Mucosa of descending colon (tissue), 3 donors: ENCODE measurements at regions not wholly inside any gene's neighbourhood (a gene's known extent, or its start where the extent isn't known, plus 50 kb on each side); places are given as distances from the start of the nearest gene placed in this dataset.

Experiments
- ATAC-seq: fragments of 200-7000 bp; cut with Tn5 transposase; one replicate; pipeline ENCODE4 v1.9.1; 2020; ENCODE audit warnings: mild to moderate bottlenecking, moderate library complexity
- DNase-seq, 3 donors: peaks; one replicate each; pipeline ENCODE4 v3.0.0-alpha.2; 2020
- H3K36me3 ChIP-seq: fragments of 200-600 bp; one replicate; pipeline ENCODE4 v1.8.0; 2021; ENCODE audit warnings: low read depth, mild to moderate bottlenecking
- H3K4me1 ChIP-seq: fragments of 200-600 bp; one replicate; pipeline ENCODE4 v1.8.0; 2021; ENCODE audit warnings: low read depth, mild to moderate bottlenecking
- H3K4me3 ChIP-seq: fragments of 200-600 bp; one replicate; pipeline ENCODE4 v1.8.0; 2021; ENCODE audit warnings: mild to moderate bottlenecking
- H3K9me3 ChIP-seq: fragments of 200-600 bp; one replicate; pipeline ENCODE4 v1.8.0; 2021; ENCODE audit warnings: mild to moderate bottlenecking
- CTCF ChIP-seq: fragments of 200-600 bp; IDR thresholded peaks from one replicate; pipeline ENCODE4 v1.8.0; 2022; ENCODE audit warnings: antibody characterized with exemption, mild to moderate bottlenecking
- intact Hi-C, 2 donors: fragments of 100-400 bp; cut with DNase I in 1 of 2; cut with micrococcal nuclease in 1 of 2; formaldehyde crosslinking; loops; one replicate each; pipeline versions ENCODE4 v1.11.0 to v1.11.1; 2022; cut with DNase I, micrococcal nuclease
- donor health status: DM: no; HTN: no; CAD: no; lungs with moderate emphysema.
- donor health status: DM: no; HTN: no; CAD: no.
- donor health status: DM: no; HTN: yes; CAD: no.

GRCh38 chr4:11636031-11636430 is 207.3 kb upstream of the HS3ST1 start:
- Histone ChIP-seq H3K4me3 (no peak overlapping the region), H3K4me1 (no peaks in the 10 kb centered on the region), H3K9me3 (no peaks in the 10 kb centered on the region), H3K36me3 (no peaks in the 10 kb centered on the region)
- ATAC-seq = no peak
- DNase-seq = no peak
- TF ChIP-seq CTCF = no peak
- intact Hi-C loops = no loop called here

GRCh38 chr4:11635342-11635741 is 206.6 kb upstream of the HS3ST1 start:
- intact Hi-C loops = no loop called here
- Histone ChIP-seq H3K9me3 (no peaks in the 10 kb centered on the region), H3K4me3 (no peak overlapping the region), H3K36me3 (no peaks in the 10 kb centered on the region), H3K4me1 (no peaks in the 10 kb centered on the region)
- ATAC-seq (no peak), DNase-seq (no peak)
- TF ChIP-seq CTCF = no peak

GRCh38 chr4:11634283-11634682 is 205.6 kb upstream of the HS3ST1 start:
- Histone ChIP-seq H3K4me1 (no peaks in the 10 kb centered on the region), H3K9me3 (no peaks in the 10 kb centered on the region), H3K4me3 (no peak overlapping the region), H3K36me3 (no peaks in the 10 kb centered on the region)
- DNase-seq (peak in 2 of 3 donors; percentile 37 to 63), ATAC-seq (peak; percentile 97)
- intact Hi-C loops = no loop called here
- no peak for TF ChIP-seq CTCF

- intact Hi-C loops = no loop called here
- no peak for TF ChIP-seq CTCF
- DNase-seq = no peak
- no peaks in the 10 kb centered on the region for H3K36me3 ChIP-seq
- ATAC-seq = no peak
- H3K4me3 ChIP-seq = no peak overlapping the region
- H3K4me1 ChIP-seq = no peaks in the 10 kb centered on the region
- H3K9me3 ChIP-seq = no peaks in the 10 kb centered on the region
Measured at GRCh38 chr4:11633430-11633829, 204.7 kb upstream of the HS3ST1 start.

GRCh38 chr4:11632483-11632882 is 203.8 kb upstream of the HS3ST1 start:
- Histone ChIP-seq H3K4me3 (no peak overlapping the region), H3K9me3 (no peaks in the 10 kb centered on the region), H3K4me1 (peaks cover 9% of the 10 kb centered on the region), H3K36me3 (no peaks in the 10 kb centered on the region)
- no peak for TF ChIP-seq CTCF
- DNase-seq (no peak), ATAC-seq (peak; percentile 60)
- intact Hi-C loops = no loop called here

GRCh38 chr4:11632025-11632424 is 203.3 kb upstream of the HS3ST1 start:
- H3K36me3 ChIP-seq = no peaks in the 10 kb centered on the region
- ATAC-seq = no peak
- peaks cover 9% of the 10 kb centered on the region for H3K4me1 ChIP-seq
- intact Hi-C loops = no loop called here
- H3K4me3 ChIP-seq = no peak overlapping the region
- DNase-seq = no peak
- no peaks in the 10 kb centered on the region for H3K9me3 ChIP-seq
- no peak for TF ChIP-seq CTCF
